ENCODE measurements at regions not wholly inside any gene's neighbourhood (a gene's known extent, or its start where the extent isn't known, plus 50 kb on each side); places are given as distances from the start of the nearest gene placed in this dataset.
"Not testable (repeated sequence)": the region's sequence is repeated elsewhere in the genome, so short reads cannot be mapped to it uniquely, and the experiment has no call there.

DNA sequence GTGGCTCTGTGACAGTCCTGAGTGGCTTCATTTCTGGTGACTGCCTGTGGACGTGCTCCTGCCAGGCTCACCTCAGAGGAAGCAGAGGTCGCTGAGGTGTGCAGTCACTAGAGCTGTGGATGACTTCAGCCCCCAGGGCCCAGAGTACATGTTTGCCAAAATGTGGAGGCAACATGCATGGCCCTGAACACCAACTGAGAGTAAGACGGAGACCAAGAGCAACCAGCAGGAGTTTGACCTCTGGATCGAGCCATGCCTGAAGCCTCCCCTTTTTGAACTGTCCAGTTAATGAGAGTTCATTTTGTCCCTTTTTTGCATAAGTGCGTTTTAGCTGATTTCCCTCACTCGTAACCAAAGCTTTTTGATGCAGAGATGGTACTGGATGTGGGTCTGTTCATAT, 184.9 kb downstream of the RTP5 start:
- DNase-seq = no peak

DNA sequence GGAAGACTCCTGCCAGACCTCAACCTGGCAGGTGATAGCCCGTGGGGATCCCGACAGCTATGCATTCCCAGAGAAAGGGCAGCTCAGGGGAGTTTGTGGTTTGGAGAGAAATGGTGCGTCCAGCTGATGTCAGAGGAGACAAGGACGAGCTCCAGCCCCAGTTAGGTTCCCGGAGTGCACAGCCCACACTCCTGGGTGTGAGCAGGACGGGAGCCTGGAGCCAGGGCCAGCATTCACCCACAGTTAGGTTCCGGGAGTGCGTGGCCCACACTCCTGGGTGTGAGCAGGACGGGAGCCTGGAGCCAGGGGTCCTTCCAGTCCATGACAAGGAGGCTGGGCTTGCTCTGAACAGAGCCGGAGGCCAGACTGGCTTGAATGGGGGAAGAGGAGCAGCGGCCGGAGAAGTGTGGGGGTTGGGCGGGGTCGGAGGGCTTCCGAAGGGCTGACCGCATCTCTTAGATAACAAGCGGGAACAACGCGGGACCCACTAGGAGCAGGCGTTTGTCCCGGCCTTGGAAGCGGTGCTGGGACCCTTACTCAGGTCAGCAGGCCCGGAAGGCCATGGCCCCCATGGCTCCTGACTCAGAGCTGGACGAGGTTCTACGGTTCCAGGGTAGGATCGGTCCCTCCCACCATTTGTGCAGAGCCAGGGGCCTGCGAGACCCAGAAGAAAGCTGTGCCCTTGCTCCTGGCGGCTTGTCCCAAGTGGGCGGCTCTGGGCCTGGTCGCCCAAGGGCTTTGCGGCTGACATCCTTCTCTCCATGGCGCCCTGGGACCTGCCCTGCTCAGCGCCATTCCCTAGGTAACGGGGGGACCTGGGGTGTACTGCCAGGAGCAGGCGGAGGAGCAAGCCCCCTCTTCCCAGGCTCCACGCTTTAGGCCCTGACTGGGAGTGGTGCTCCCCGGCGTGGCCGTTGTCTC, 185.6 kb downstream of the RTP5 start:
- no peak for DNase-seq

DNA sequence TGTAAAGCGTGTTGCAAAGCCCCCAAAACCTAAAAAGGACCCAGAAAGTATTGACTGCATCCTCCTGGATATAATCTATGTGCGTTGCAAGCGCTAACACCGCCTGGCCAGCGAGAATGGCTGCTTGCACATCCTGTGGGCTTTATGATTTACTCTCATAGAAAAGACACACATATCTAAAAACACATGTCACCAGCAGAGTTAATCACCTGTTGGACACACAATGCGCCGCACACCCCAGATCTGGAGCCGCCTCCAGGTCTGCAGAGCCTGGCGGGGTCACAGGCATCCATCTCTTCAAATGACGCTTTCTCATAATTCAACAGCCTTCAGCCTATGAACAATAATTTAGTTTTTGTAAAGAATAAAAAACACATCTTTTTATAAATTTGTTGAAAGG, 186.5 kb downstream of the RTP5 start:
- no peak for DNase-seq

GRCh38 chr2:242056785-242057184, 187.3 kb downstream of the RTP5 start:
- DNase-seq = no peak

DNA sequence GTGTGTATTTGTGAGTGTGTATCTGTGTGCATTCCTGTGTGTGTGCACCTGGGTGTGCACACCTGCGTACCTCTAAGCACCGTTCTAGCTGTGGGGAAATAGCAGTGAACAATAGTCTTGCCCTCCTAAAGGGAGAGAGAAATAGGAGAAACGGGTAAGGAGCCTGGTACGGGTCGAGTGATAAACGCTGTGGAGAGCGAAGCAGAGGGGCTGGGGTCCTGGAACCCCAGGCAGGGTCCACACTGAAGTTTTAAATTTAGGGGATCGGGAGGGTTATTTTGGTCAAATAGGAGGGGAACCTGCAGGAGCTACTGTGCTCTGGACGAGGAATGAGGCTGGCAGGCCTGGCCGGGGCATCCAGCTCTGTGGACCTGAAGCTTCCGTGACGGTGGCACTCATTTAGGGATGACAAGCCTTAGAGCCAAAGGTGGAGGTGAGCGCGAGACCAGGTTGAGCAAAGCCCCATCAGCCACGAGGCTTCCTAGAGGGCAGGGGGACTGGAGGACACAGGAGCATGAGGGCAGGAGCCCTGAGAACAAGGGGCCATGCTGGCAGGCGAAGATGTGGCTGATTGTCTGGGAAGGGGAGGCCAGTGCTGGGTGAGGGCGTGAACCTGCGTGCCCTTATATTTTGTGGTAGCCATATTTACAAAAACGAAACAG, 188.0 kb downstream of the RTP5 start:
- no peak for DNase-seq

GRCh38 chr2:242058116-242058680, 188.7 kb downstream of the RTP5 start:
- no peak for DNase-seq

DNA sequence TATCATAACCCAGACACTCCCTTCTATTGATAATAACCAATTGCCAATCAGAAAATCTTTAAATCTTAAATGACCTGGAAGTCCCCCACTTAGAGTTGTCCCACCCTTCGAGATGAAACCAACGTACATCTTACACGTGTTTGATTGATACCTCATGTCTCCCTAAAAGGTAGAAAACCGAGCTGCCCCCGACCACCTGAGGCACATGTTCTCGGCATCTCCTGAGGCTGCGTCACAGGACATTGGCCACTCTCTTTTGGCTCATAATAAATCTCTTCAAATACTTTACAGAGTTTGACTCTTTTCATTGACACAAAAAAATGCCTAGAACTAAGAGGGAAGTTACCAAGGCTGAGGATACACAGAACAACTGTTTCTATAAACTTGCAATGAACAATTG, 190.0 kb downstream of the RTP5 start:
- DNase-seq = no peak

GRCh38 chr2:242060212-242060835, 190.8 kb downstream of the RTP5 start:
- DNase-seq = no peak

GRCh38 chr2:242061930-242062329, 192.4 kb downstream of the RTP5 start:
- DNase-seq = not testable (repeated sequence)

DNA sequence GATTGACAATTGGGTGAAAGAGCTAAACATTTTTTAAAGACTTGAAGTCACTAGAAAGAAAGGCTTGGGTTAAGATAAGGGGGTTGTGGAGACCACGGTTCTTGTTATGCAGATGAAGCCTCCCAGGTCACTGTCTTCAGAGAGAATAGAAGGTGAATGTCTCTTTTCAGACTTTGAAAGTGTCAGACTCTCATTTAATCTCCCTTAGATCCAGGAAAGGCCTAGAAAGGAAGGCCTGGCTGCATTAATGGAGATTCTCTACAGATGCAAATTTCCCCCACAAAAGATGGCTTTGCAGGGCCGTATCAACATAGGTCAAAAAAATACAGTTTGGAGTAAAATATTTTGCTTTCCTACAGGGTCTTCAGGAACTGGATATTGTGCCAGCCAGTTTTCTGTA, 193.9 kb downstream of the RTP5 start:
- no peak for DNase-seq

GRCh38 chr2:242063850-242064249, 194.3 kb downstream of the RTP5 start:
- no peak for DNase-seq

GRCh38 chr2:242064364-242065250, 195.1 kb downstream of the RTP5 start:
- DNase-seq = no peak

DNA sequence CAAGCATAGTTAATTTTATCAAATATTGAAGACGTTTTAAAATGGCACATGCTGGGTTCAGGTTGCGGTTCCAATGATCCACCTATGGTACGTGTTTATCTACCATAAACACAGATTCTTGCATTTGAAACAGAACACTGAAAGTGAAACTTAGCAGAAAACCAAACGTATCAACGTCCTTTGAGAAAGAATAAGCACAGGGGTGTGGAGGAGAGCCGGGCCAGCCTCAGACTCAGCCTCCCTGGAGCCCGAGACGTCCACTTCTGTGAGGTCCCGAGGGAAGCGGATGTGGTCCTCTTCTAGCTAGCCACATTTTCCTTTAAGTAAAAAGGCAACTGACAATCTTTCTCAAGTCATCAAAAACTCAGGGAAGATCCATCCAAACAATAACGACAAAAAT, 195.9 kb downstream of the RTP5 start:
- no peak for DNase-seq

DNA sequence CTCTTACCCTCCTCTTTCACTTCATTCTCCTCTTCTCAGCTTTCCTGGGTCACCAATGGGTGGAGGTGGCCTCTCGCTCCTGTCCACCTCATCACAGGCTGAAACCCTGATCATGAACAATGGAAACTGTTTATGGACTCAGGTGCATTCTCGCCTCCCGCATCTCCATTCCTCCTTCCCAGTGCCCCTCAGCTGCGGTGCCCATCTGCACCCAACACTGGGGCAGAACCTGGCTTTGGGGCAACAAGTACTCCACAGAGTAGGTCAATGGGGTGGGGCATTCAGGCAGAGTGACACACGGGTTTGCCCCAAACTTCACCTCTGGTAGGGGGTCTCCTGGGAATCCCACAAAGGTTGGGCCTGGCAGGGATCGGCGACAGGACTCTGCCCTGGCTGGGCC, 199.5 kb downstream of the RTP5 start:
- DNase-seq = no peak

DNA sequence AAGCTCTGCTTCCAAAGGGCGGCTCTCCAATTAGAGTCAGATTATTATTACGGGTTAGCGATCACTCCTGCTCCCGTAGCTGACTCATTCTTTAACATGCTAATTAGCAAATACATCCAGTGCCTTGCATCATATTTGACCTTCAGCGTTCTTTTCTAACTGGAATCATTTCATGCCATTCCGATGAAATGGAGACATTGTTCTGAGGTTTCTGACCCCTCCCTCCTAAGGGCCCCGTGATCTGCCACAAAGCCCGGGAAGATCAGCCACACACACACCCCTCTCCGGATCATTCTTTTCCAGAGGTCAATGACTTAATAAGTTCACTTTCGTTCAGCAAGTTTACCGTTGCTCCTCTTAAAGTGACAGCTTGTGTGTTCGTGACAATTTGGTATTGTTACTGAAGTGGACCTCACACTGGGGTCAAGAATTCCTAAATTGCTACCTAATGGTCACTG, 200.4 kb downstream of the RTP5 start:
- DNase-seq = not testable (repeated sequence)

GRCh38 chr2:242070726-242071125, 201.2 kb downstream of the RTP5 start:
- DNase-seq = not testable (repeated sequence)

DNA sequence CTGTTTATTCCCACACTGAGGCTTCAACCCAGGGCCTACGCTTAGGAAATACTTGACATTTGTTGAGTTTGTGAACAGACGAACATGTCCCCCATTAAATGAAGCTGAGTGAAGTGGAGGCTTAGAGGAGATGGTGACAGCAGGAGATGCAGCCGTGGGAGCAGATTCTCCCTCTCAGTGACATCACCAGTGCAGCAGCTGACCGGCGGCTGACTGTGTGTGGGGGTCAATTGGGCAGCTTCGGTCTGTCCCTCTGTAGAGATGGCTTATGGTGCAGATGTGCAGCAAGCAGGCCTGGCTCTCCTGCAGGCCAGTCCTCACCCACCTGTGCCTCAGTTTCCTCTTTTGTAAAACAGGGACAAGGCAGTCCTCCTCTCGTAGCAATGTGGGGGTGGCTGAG, 201.8 kb downstream of the RTP5 start:
- DNase-seq = not testable (repeated sequence)

DNA sequence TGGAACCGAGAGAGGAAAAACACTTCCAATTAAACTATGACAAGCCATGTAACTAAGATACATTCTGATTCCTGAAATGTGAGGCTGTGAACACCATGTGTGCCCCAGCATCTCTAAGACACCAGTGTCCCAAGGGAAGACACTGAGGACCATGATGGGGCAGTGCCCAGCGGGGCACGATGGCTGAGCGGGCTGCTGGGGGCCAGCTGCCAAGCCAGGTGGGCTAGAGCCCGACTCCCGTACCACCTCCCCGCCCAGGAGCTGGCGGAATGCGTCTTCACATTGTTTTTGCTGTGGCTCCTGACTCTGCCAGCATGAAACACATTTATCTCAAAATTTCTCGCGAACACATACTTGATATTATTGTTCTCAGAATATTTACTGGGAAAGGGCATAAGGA, 202.4 kb downstream of the RTP5 start:
- DNase-seq = not testable (repeated sequence)

GRCh38 chr2:242075168-242075567, 205.6 kb downstream of the RTP5 start:
- DNase-seq = no peak

- no peak for DNase-seq
These were observed 206.2 kb downstream of the RTP5 start for GRCh38 chr2:242075696-242076095.

- DNase-seq = not testable (repeated sequence)
These were observed 206.7 kb downstream of the RTP5 start for GRCh38 chr2:242076184-242076583.

GRCh38 chr2:242078426-242078825, 208.9 kb downstream of the RTP5 start:
- not testable (repeated sequence) for DNase-seq

Measured in inflammatory macrophage treated with lipopolysaccharide for 4 hours (primary cell).